Esophagus squamous epithelium (tissue), 5 donors: ENCODE measurements at regions not wholly inside any gene's neighbourhood (a gene's known extent, or its start where the extent isn't known, plus 50 kb on each side); places are given as distances from the start of the nearest gene placed in this dataset.

Source experiments
- DNase-seq: peaks from one replicate; lab custom pipeline; 2025; lab: John Stamatoyannopoulos, UW
- H3K27ac ChIP-seq, 4 donors: fragments of 200-600 bp; sonication (generic); one replicate each; pipeline ENCODE4 v1.5.1; 2016 to 2019; ENCODE audit warnings: mild to moderate bottlenecking in 1 of 4
- H3K27me3 ChIP-seq, 4 donors: fragments of 200-600 bp; sonication (generic); 1 replicate in 3 of 4; 2 replicates in 1 of 4; pipeline versions ENCODE4 v1.5.1 to v1.6.0; 2017 to 2021; ENCODE audit warnings: antibody characterized with exemption in 1 of 4
- H3K36me3 ChIP-seq, 3 donors: fragments of 200-600 bp; sonication (generic); one replicate each; pipeline ENCODE4 v1.5.1; 2016 to 2019
- H3K4me1 ChIP-seq, 3 donors: fragments of 200-600 bp; sonication (generic); one replicate each; pipeline ENCODE4 v1.5.1; 2017 to 2019
- H3K4me3 ChIP-seq, 4 donors: fragments of 200-600 bp; sonication (generic); 1 replicate in 3 of 4; 2 replicates in 1 of 4; pipeline ENCODE4 v1.5.1; 2016 to 2019; ENCODE audit warnings: mild to moderate bottlenecking in 2 of 4, moderate library complexity in 1 of 4
- H3K9me3 ChIP-seq, 3 donors: fragments of 200-600 bp; sonication (generic); one replicate each; pipeline ENCODE4 v1.5.1; 2016 to 2019
- POLR2A ChIP-seq, 4 donors: fragments of 450-650 bp; IDR thresholded peaks; one replicate each; pipeline ENCODE4 v1.6.1; 2017; ENCODE audit warnings: antibody characterized with exemption in 4 of 4, mild to moderate bottlenecking in 4 of 4, moderate library complexity in 3 of 4
- WGBS, 2 donors: methylation state at CpG; one replicate each; pipeline ENCODE4 v1.1.5; 2018; 5-methylcytosine and 5-hydroxymethylcytosine counted together
- intact Hi-C: fragments of 100-400 bp; cut with DNase I; formaldehyde crosslinking; loops from one replicate; pipeline ENCODE4 v1.15.0; 2022
- TF ChIP-seq, protein P1 (sequence below), 6 experiments: fragments of 450-650 bp in 4 of 6; fragments of 200-600 bp in 2 of 6; sonication (generic) in 2 of 6; IDR thresholded peaks; one replicate each; pipeline ENCODE4 v1.5.1; 2016 to 2019; ENCODE audit warnings: antibody characterized with exemption in 6 of 6, mild to moderate bottlenecking in 4 of 6, moderate library complexity in 4 of 6
- donor health status: DM: yes; HTN: yes; CAD: no.

DNA sequence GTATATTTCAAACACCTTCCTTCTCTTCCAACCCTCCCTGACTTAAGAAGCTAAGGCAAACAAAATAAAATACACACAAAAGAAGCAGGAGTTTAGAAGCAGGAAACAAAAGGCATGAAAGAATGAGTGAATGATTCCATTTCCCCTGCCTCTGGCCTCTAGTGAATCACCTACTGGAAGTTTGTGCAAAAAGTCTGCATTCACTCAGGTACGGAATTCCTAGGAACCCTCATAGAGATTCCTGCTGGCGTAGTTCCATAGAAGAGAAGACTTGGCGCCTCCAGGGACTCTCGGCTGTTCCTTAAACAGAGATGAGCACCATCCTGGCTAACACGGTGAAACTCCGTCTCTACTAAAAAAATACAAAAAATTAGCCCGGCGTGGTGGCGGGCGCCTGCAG, 125.9 kb upstream of the TBL1X start:
- H3K9me3 ChIP-seq: no peaks in the 10 kb centered on the region
- no peak for DNase-seq
- H3K27me3 ChIP-seq: no peaks in the 10 kb centered on the region
- WGBS, 2 donors: 83% methylated on average over 6 of the region's 10 CpGs; no CpG with 5 or more reads in 1 of the 2 donors
- H3K27ac ChIP-seq: no peak overlapping the region
- peaks cover 4 to 33% (median 16%) of the 10 kb centered on the region in 3 donors for H3K4me1 ChIP-seq
- intact Hi-C loops: no loop called here
- TF ChIP-seq, protein P1, sequence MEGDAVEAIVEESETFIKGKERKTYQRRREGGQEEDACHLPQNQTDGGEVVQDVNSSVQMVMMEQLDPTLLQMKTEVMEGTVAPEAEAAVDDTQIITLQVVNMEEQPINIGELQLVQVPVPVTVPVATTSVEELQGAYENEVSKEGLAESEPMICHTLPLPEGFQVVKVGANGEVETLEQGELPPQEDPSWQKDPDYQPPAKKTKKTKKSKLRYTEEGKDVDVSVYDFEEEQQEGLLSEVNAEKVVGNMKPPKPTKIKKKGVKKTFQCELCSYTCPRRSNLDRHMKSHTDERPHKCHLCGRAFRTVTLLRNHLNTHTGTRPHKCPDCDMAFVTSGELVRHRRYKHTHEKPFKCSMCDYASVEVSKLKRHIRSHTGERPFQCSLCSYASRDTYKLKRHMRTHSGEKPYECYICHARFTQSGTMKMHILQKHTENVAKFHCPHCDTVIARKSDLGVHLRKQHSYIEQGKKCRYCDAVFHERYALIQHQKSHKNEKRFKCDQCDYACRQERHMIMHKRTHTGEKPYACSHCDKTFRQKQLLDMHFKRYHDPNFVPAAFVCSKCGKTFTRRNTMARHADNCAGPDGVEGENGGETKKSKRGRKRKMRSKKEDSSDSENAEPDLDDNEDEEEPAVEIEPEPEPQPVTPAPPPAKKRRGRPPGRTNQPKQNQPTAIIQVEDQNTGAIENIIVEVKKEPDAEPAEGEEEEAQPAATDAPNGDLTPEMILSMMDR (IDR thresholded peaks at IDR 0.05): no peak
- no peak for TF ChIP-seq POLR2A (IDR thresholded peaks at IDR 0.05)
- no peaks in the 10 kb centered on the region for H3K36me3 ChIP-seq
- no peak overlapping the region for H3K4me3 ChIP-seq

DNA sequence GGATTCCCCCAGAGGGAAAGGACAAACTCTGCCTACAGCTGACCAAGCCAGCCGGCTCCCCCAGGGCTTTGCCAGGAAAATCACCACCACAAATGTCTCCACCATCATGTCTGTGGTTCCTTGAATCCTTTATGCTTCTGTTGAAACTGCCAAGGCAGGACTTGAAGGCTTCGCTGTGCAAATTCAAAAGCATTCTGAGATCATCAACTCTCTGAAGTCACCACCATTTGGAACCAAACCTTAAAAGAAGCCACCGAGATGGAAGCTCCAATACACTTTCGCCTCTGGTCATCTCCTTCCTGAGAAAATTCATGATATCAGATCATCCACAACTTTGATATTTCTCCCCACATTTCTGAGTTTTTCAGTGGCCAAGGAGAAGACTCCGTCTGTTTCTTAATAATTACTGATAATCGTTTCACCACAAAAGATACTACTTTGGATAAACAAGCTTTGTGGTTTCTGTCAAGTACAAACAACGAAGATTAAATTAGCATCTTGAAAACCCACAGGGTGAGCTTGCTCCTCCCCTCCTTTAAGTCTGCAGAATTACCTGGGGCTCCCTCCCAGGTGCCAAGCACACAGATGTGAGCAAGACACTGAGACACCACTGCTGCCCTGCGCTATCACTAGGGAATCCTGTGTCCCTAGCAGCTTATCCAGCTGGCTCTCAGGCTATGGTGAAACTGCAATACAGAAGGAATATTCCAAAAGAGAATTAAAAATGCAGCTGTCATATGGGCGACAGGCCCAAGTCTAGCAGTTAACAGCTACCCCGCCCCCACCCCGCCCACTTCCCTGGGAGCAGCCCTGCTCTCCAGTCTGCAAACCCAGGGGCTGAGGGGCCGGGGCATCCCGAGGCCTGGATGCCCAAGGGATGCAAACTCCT, 125.0 kb upstream of the TBL1X start:
- Histone ChIP-seq H3K9me3 (no peaks in the 10 kb centered on the region), H3K27me3 (no peaks in the 10 kb centered on the region), H3K36me3 (no peaks in the 10 kb centered on the region), H3K27ac (peak overlapping the region in 3 of 4 donors; percentile 80 to 87 (median 80)), H3K4me3 (peak overlapping the region in 1 of 4 donors; percentile 39), H3K4me1 (peaks cover 4 to 33% (median 16%) of the 10 kb centered on the region in 3 donors)
- DNase-seq: no peak
- 41 to 47% methylated on average over 5 to 11 of the region's 13 CpGs for WGBS, 2 donors
- no peak for TF ChIP-seq POLR2A (IDR thresholded peaks at IDR 0.05)
- TF ChIP-seq, protein P1 (IDR thresholded peaks at IDR 0.05): no peak
- intact Hi-C loops: loop anchor here (5.0 kb wide), 1 partner anchor 122 kb away; no protein-coding TSS in a partner anchor

DNA sequence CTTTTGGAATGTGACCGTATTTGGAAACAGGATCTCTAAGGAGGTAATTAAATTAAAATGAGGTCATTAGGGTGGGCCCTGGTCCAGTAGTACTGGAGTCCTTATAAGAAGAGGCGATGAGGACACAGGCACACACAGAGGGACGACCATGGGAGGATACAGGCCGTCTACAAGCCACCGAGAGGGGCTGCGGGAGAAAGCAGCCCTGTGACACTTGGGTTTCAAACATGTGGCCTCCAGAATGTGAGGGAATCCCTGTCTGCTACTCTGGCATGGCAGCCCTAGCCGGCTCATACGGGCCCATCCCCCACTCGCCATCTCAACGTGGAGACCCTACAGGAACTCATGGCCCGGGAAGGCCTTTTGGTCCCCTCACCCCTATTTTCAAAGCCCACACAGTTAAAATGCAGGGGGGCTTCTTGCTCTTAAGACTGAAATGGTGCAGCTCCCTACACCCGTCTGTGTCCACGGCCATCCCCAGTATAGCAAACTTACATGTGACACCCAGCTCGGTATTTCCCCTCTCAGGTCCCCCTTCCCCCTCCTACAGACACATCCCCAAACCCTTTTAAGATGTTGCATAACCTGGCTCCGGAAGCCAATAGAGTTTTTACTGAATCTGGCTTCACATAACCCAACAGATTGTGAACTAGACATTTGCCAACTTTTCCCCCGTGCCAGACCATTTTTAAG, 124.1 kb upstream of the TBL1X start:
- DNase-seq: no peak
- Histone ChIP-seq H3K27me3 (no peaks in the 10 kb centered on the region), H3K36me3 (no peaks in the 10 kb centered on the region), H3K4me1 (peaks cover 4 to 33% (median 16%) of the 10 kb centered on the region in 3 donors), H3K4me3 (peak overlapping the region in 3 of 4 donors; percentile 3 to 39 (median 15)), H3K9me3 (no peaks in the 10 kb centered on the region), H3K27ac (peak overlapping the region; percentile 58 to 87 (median 80))
- 35 to 39% methylated on average over 13 to 15 of the region's 16 CpGs for WGBS, 2 donors
- intact Hi-C loops: loop anchor here (5.0 kb wide), 1 partner anchor 122 kb away; no protein-coding TSS in a partner anchor
- TF ChIP-seq POLR2A (IDR thresholded peaks at IDR 0.05): no peak
- TF ChIP-seq, protein P1 (IDR thresholded peaks at IDR 0.05): no peak

DNA sequence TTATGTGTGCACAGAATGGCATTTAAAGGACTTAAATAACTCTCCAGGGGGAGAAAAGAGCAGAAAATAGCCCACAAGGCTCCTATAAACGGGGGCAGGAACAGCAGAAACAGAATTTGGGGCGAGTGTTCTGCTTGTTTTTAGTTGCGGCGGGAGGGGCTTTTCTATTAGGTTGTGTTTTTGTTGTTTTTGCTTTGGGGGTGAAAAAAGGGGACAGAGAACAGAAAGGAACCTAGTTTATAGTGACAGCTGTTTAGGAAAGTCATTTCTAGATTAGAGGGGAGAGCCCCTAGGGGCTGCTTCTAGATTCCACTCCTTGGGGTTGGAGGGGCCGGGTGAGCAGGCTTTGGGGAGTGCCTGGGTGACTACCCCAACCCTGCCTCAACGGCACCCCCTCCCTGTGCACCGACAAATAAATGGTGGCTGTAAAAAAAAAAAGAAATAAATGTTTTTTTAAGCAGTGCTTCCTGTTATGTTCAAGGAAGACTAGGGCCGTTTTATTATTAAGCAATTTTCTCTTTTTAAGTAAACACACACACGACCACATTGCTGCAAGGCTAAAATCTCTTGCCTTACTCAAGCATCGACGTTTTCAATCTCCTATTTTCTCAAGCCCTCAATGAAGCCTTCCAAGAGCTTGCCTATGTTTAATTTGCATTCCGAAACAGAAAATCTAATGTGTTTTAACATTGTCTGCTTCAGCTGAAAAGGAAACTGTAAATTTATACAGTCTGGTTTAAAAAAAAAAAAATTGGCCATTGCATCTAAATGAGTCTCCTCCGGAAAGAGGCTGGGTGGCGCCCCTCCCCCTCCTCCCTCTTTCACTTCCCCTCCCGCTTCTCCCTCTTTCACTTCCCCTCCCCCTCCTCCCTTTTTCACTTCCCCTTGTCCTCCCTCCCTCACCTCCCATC, 123.3 kb upstream of the TBL1X start:
- Histone ChIP-seq H3K4me3 (peak overlapping the region in 3 of 4 donors; percentile 3 to 39 (median 15)), H3K9me3 (no peaks in the 10 kb centered on the region), H3K27me3 (no peaks in the 10 kb centered on the region), H3K36me3 (no peaks in the 10 kb centered on the region), H3K27ac (peak overlapping the region; percentile 58 to 87 (median 80)), H3K4me1 (peaks cover 4 to 33% (median 16%) of the 10 kb centered on the region in 3 donors)
- no peak for TF ChIP-seq POLR2A (IDR thresholded peaks at IDR 0.05)
- TF ChIP-seq, protein P1 (IDR thresholded peaks at IDR 0.05): no peak
- intact Hi-C loops: loop anchor here (5.0 kb wide), 1 partner anchor 121 kb away; no protein-coding TSS in a partner anchor
- WGBS, 2 donors: 10 to 14% methylated on average over 15 of the region's 15 CpGs
- DNase-seq: peak; percentile 23
